ENCODE measurements at regions not wholly inside any gene's neighbourhood (a gene's known extent, or its start where the extent isn't known, plus 50 kb on each side); places are given as distances from the start of the nearest gene placed in this dataset.
"Not testable (repeated sequence)": the region's sequence is repeated elsewhere in the genome, so short reads cannot be mapped to it uniquely, and the experiment has no call there.

DNA sequence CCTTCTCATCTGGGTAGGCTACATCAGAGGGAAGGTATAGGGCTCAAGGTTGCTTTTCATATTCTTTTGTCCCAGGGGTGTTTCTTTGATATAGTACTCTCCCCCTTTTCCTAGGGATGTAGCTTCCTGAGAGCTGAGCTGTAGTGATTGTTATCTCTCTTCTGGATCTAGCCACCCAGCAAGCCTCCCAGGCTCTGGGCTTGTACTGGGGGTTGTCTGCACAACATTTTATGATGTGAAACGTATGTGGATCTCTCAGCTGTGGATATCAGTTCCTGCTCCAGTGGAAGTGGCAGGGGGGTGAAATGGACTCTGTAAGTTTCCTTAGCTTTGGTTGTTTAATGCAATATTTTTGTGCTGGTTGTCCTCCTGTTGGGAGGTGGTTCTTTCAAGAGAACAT is 437.3 kb upstream of the SYNCRIP start:
- TF ChIP-seq SUZ12 (IDR thresholded peaks at IDR 0.05; ENCODE audit: extremely low read depth, insufficient read depth, insufficient read length) = no peak
- TF ChIP-seq YY1 (IDR thresholded peaks at IDR 0.05; ENCODE audit: insufficient read depth, insufficient read length) = no peak
- TF ChIP-seq ZNF274 (IDR thresholded peaks at IDR 0.05; ENCODE audit: low read depth, low read length) = no peak
- no peaks in the 10 kb centered on the region for H3K27me3 ChIP-seq (ENCODE audit: insufficient read depth, insufficient read length)
- no peak overlapping the region for H3K4me3 ChIP-seq (ENCODE audit: insufficient read length, low read depth)
- H3K36me3 ChIP-seq (ENCODE audit: insufficient read depth, insufficient read length, low read length) = no peaks in the 10 kb centered on the region
- DNase-seq (ENCODE audit: low read depth, low spot score) = no peak
- no peaks in the 10 kb centered on the region for H3K9me3 ChIP-seq (ENCODE audit: insufficient read depth, low read length)
- H3K9ac ChIP-seq (ENCODE audit: insufficient read length, low read depth) = no peak overlapping the region
- H3K4me1 ChIP-seq (ENCODE audit: insufficient read depth, insufficient read length) = no peaks in the 10 kb centered on the region

DNA sequence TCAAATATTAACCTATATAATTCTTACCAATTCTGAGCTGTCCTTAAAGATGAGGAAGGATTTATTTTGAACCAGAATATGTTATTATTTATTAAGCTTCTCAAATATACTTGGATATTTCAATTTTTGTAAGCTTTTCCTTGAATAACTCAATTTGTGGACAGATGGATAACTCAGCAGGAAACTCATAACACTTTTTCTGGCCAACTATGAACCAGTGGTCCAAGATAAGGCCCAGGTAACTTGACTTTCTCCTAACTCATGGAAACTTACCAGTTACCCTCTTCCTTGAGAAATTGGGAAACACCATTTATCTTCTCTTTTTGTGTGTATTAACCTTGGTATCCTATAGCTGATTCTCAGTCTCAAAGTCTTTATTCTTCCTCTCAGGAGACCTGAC is 427.5 kb upstream of the SYNCRIP start:
- H3K4me1 ChIP-seq (ENCODE audit: insufficient read depth, insufficient read length) = no peaks in the 10 kb centered on the region
- no peak for DNase-seq (ENCODE audit: low read depth, low spot score)
- H3K4me3 ChIP-seq (ENCODE audit: insufficient read length, low read depth) = no peak overlapping the region
- H3K9me3 ChIP-seq (ENCODE audit: insufficient read depth, low read length) = no peaks in the 10 kb centered on the region
- H3K27me3 ChIP-seq (ENCODE audit: insufficient read depth, insufficient read length) = no peaks in the 10 kb centered on the region
- no peak for TF ChIP-seq YY1 (IDR thresholded peaks at IDR 0.05; ENCODE audit: insufficient read depth, insufficient read length)
- TF ChIP-seq SUZ12 (IDR thresholded peaks at IDR 0.05; ENCODE audit: extremely low read depth, insufficient read depth, insufficient read length) = no peak
- no peak for TF ChIP-seq ZNF274 (IDR thresholded peaks at IDR 0.05; ENCODE audit: low read depth, low read length)
- H3K9ac ChIP-seq (ENCODE audit: insufficient read length, low read depth) = no peak overlapping the region
- H3K36me3 ChIP-seq (ENCODE audit: insufficient read depth, insufficient read length, low read length) = no peaks in the 10 kb centered on the region

DNA sequence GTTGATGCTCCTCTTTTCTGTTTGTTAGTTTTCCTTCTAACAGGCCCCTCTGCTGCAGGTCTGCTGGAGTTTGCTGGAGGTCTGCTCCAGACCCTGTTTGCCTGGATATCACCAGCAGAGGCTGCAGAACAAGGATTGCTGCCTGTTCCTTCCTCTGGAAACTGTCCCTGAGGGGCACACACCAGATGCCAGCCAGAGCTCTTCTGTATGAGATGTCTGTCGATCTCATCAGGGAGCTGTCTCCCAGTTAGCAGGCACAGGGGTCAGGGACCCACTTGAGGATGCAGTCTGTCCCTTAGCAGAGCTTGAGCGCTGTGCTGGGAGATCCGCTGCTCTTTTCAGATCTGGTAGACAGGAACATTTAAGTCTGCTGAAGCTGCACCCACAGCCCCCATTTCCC is 422.3 kb upstream of the SYNCRIP start:
- not testable (repeated sequence) for H3K4me3 ChIP-seq (ENCODE audit: insufficient read length, low read depth); DNase-seq (ENCODE audit: low read depth, low spot score); H3K9ac ChIP-seq (ENCODE audit: insufficient read length, low read depth); H3K36me3 ChIP-seq (ENCODE audit: insufficient read depth, insufficient read length, low read length); H3K9me3 ChIP-seq (ENCODE audit: insufficient read depth, low read length); H3K27me3 ChIP-seq (ENCODE audit: insufficient read depth, insufficient read length); H3K4me1 ChIP-seq (ENCODE audit: insufficient read depth, insufficient read length)

DNA sequence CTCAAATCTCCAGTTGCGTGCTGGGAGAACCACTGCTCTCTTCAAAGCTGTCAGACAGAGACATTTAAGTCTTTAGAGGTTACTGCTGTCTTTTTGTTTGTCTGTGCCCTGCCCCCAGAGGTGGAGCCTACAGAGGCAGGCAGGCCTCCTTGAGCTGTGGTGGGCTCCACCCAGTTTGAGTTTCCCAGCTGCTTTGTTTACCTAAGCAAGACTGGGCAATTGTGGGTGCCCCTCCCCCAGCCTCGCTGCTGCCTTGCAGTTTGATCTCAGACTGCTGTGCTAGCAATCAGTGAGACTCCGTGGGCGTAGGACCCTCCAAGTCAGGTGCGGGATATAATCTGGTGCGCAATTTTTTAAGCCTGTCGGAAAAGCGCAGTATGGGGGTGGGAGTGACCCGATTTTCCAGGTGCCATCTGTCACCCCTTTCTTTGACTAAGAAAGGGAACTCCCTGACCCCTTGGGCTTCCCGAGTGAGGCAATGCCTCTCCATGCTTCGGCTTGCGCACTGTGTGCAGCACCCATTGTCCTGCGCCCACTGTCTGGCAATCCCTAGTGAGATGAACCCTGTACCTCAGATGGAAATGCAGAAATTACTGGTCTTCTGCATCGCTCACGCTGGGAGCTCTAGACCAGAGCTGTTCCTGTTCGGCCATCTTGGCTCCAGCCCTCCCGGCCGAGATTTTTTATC is 414.8 kb upstream of the SYNCRIP start:
- not testable (repeated sequence) for H3K27me3 ChIP-seq (ENCODE audit: insufficient read depth, insufficient read length); H3K9me3 ChIP-seq (ENCODE audit: insufficient read depth, low read length); DNase-seq (ENCODE audit: low read depth, low spot score); H3K36me3 ChIP-seq (ENCODE audit: insufficient read depth, insufficient read length, low read length); H3K4me1 ChIP-seq (ENCODE audit: insufficient read depth, insufficient read length)
- Histone ChIP-seq H3K9ac (ENCODE audit: insufficient read length, low read depth) (peak overlapping the region; percentile 56), H3K4me3 (ENCODE audit: insufficient read length, low read depth) (peak overlapping the region; percentile 43)

DNA sequence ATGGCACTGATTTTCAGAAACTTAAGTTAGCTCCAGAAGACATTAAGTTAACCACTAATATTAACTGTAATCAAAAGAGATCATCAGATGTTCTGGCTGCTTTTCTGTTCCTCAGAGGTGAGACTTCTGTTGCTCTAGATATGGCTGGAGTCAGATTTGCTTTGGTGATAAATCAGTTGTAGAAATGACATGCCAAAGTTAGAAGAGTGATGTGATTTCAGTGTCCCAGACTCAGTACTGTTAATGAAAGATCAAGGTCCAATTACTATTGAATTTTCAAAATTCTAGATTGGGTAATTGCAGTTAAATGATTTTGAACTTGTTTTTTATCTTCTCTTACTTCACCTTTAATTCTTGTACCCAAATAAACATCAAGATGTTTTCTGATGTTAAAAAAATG is 402.4 kb upstream of the SYNCRIP start:
- no peaks in the 10 kb centered on the region for H3K27me3 ChIP-seq (ENCODE audit: insufficient read depth, insufficient read length)
- no peak for DNase-seq (ENCODE audit: low read depth, low spot score)
- H3K4me3 ChIP-seq (ENCODE audit: insufficient read length, low read depth) = no peak overlapping the region
- H3K9me3 ChIP-seq (ENCODE audit: insufficient read depth, low read length) = no peaks in the 10 kb centered on the region
- H3K36me3 ChIP-seq (ENCODE audit: insufficient read depth, insufficient read length, low read length) = no peaks in the 10 kb centered on the region
- H3K4me1 ChIP-seq (ENCODE audit: insufficient read depth, insufficient read length) = no peaks in the 10 kb centered on the region
- TF ChIP-seq YY1 (IDR thresholded peaks at IDR 0.05; ENCODE audit: insufficient read depth, insufficient read length) (no peak), SUZ12 (IDR thresholded peaks at IDR 0.05; ENCODE audit: extremely low read depth, insufficient read depth, insufficient read length) (no peak), ZNF274 (IDR thresholded peaks at IDR 0.05; ENCODE audit: low read depth, low read length) (no peak)
- H3K9ac ChIP-seq (ENCODE audit: insufficient read length, low read depth) = no peak overlapping the region

DNA sequence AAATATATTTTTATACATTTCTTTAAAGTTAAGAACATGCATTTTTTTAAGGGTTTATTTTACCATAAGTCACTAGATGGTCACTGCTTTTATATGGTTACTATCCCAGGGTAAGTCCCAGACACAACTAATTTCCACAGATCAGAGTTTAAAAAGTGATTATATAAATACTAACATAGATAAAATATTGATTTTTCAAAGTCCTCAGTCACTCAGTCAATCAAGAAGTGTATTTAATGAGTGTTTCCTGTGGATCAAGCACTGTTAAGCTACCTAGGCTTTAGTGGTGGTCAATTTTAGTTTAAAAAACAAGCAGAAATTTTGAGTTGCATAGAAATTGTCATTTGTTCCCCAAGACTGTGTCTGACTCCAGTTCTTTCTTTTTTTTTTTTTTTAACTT is 399.5 kb upstream of the SYNCRIP start:
- DNase-seq (ENCODE audit: low read depth, low spot score) = no peak
- Histone ChIP-seq H3K36me3 (ENCODE audit: insufficient read depth, insufficient read length, low read length) (no peaks in the 10 kb centered on the region), H3K9me3 (ENCODE audit: insufficient read depth, low read length) (no peaks in the 10 kb centered on the region), H3K4me1 (ENCODE audit: insufficient read depth, insufficient read length) (no peaks in the 10 kb centered on the region), H3K9ac (ENCODE audit: insufficient read length, low read depth) (no peak overlapping the region), H3K27me3 (ENCODE audit: insufficient read depth, insufficient read length) (no peaks in the 10 kb centered on the region), H3K4me3 (ENCODE audit: insufficient read length, low read depth) (no peak overlapping the region)
- TF ChIP-seq SUZ12 (IDR thresholded peaks at IDR 0.05; ENCODE audit: extremely low read depth, insufficient read depth, insufficient read length) = no peak
- no peak for TF ChIP-seq YY1 (IDR thresholded peaks at IDR 0.05; ENCODE audit: insufficient read depth, insufficient read length)
- TF ChIP-seq ZNF274 (IDR thresholded peaks at IDR 0.05; ENCODE audit: low read depth, low read length) = no peak

DNA sequence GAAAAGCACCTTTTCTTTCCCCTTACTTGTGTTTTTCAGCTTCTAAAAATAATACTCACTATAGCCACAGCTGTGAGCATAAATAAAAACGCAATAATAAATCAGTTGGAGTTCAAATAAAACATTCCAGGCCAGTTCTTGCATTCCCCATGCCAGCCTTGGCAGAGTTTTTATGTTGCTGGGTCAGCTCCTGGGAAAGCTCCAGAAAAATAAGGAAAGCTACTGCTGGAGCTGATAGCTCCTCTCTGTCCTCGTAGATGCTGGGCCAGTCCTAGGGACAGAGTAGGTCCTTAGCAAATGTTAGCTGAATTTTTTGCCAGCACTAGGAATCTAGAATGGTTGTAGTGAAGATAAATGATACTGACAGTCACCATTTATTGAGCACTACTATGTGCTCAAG is 389.0 kb upstream of the SYNCRIP start:
- no peaks in the 10 kb centered on the region for H3K9me3 ChIP-seq (ENCODE audit: insufficient read depth, low read length)
- H3K4me3 ChIP-seq (ENCODE audit: insufficient read length, low read depth) = no peak overlapping the region
- TF ChIP-seq YY1 (IDR thresholded peaks at IDR 0.05; ENCODE audit: insufficient read depth, insufficient read length) (no peak), SUZ12 (IDR thresholded peaks at IDR 0.05; ENCODE audit: extremely low read depth, insufficient read depth, insufficient read length) (no peak), ZNF274 (IDR thresholded peaks at IDR 0.05; ENCODE audit: low read depth, low read length) (no peak)
- H3K4me1 ChIP-seq (ENCODE audit: insufficient read depth, insufficient read length) = no peaks in the 10 kb centered on the region
- H3K27me3 ChIP-seq (ENCODE audit: insufficient read depth, insufficient read length) = no peaks in the 10 kb centered on the region
- H3K36me3 ChIP-seq (ENCODE audit: insufficient read depth, insufficient read length, low read length) = no peaks in the 10 kb centered on the region
- H3K9ac ChIP-seq (ENCODE audit: insufficient read length, low read depth) = no peak overlapping the region
- DNase-seq (ENCODE audit: low read depth, low spot score) = no peak

DNA sequence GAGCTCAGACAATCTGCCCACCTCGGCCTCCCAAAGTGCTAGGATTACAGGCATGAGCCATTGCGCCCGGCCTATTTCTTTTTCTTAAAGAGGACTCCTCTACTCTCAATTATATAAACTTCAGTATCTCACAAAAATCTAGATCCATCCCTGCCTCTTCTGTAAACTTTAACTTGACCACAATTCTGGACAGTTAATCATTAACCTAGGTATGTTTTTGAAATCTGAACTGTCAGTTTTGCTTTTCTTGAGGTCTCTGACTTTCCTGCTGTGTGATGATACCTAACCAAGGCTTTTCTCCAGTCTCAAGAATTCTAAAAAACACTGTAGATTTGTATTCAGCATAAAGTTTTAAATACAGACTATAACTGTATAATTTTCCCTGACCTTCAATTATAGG is 388.2 kb upstream of the SYNCRIP start:
- Histone ChIP-seq H3K36me3 (ENCODE audit: insufficient read depth, insufficient read length, low read length) (no peaks in the 10 kb centered on the region), H3K9ac (ENCODE audit: insufficient read length, low read depth) (no peak overlapping the region), H3K27me3 (ENCODE audit: insufficient read depth, insufficient read length) (no peaks in the 10 kb centered on the region), H3K4me1 (ENCODE audit: insufficient read depth, insufficient read length) (no peaks in the 10 kb centered on the region), H3K9me3 (ENCODE audit: insufficient read depth, low read length) (no peaks in the 10 kb centered on the region), H3K4me3 (ENCODE audit: insufficient read length, low read depth) (no peak overlapping the region)
- TF ChIP-seq ZNF274 (IDR thresholded peaks at IDR 0.05; ENCODE audit: low read depth, low read length) = no peak
- no peak for DNase-seq (ENCODE audit: low read depth, low spot score)

All from NT2/D1 (cell line).